ENCODE measurements at regions not wholly inside any gene's neighbourhood (a gene's known extent, or its start where the extent isn't known, plus 50 kb on each side); places are given as distances from the start of the nearest gene placed in this dataset.

DNA sequence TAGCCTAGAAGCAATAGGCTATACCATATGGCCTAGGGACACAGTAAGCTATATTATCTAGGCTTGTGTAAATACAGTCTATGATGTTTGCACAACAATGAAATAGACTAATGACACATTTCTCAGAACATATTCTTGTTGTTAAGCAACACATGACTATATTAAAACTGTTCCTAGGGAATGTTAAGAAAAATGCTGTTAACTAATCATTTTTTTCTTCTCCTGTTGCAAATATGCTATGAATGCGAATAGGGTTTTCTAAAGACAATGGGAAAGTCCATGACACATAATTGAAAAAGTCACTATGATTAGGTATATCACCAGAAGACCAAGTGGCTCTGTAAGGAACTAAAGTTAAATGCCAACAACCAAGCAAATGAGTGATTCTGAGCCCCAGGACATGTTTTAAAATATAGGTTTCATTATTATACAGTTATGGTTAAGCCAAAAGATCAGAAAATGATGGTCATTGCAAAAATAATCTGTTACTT, 454.0 kb upstream of the SORCS1 start:
- Histone ChIP-seq H4K20me1 (ENCODE audit: insufficient read depth, low read length, poor library complexity, severe bottlenecking) (no peaks in the 10 kb centered on the region), H3K9me2 (replicated peaks; ENCODE audit: low read depth, low read length) (no peaks in the 10 kb centered on the region), H3K27me3 (ENCODE audit: insufficient read depth, low read length, poor library complexity, severe bottlenecking) (no peaks in the 10 kb centered on the region), H3K36me3 (ENCODE audit: insufficient read depth, low read length) (no peaks in the 10 kb centered on the region), H3K4me1 (ENCODE audit: insufficient read depth, low read length, poor library complexity, severe bottlenecking) (no peaks in the 10 kb centered on the region), H2AFZ (ENCODE audit: low read length) (no peak overlapping the region), H3K9ac (ENCODE audit: low read depth, low read length, poor library complexity, severe bottlenecking) (no peak overlapping the region), H3K9me3 (ENCODE audit: insufficient read depth, low read depth, low read length) (no peaks in the 10 kb centered on the region), H3K79me2 (ENCODE audit: insufficient read depth, low read length) (no peaks in the 10 kb centered on the region), H3K4me2 (ENCODE audit: low read depth, low read length, poor library complexity, severe bottlenecking) (no peak overlapping the region), H3F3A (ENCODE audit: low read depth) (no peaks in the 10 kb centered on the region), H3K4me3 (ENCODE audit: low read length, poor library complexity, severe bottlenecking) (no peak overlapping the region)
- TF ChIP-seq, protein P1, sequence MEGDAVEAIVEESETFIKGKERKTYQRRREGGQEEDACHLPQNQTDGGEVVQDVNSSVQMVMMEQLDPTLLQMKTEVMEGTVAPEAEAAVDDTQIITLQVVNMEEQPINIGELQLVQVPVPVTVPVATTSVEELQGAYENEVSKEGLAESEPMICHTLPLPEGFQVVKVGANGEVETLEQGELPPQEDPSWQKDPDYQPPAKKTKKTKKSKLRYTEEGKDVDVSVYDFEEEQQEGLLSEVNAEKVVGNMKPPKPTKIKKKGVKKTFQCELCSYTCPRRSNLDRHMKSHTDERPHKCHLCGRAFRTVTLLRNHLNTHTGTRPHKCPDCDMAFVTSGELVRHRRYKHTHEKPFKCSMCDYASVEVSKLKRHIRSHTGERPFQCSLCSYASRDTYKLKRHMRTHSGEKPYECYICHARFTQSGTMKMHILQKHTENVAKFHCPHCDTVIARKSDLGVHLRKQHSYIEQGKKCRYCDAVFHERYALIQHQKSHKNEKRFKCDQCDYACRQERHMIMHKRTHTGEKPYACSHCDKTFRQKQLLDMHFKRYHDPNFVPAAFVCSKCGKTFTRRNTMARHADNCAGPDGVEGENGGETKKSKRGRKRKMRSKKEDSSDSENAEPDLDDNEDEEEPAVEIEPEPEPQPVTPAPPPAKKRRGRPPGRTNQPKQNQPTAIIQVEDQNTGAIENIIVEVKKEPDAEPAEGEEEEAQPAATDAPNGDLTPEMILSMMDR (conservative IDR thresholded peaks at IDR 0.05; ENCODE audit: low read length) = no peak
- TF ChIP-seq EZH2phosphoT487 (IDR thresholded peaks at IDR 0.05; ENCODE audit: borderline replicate concordance) = no peak

DNA sequence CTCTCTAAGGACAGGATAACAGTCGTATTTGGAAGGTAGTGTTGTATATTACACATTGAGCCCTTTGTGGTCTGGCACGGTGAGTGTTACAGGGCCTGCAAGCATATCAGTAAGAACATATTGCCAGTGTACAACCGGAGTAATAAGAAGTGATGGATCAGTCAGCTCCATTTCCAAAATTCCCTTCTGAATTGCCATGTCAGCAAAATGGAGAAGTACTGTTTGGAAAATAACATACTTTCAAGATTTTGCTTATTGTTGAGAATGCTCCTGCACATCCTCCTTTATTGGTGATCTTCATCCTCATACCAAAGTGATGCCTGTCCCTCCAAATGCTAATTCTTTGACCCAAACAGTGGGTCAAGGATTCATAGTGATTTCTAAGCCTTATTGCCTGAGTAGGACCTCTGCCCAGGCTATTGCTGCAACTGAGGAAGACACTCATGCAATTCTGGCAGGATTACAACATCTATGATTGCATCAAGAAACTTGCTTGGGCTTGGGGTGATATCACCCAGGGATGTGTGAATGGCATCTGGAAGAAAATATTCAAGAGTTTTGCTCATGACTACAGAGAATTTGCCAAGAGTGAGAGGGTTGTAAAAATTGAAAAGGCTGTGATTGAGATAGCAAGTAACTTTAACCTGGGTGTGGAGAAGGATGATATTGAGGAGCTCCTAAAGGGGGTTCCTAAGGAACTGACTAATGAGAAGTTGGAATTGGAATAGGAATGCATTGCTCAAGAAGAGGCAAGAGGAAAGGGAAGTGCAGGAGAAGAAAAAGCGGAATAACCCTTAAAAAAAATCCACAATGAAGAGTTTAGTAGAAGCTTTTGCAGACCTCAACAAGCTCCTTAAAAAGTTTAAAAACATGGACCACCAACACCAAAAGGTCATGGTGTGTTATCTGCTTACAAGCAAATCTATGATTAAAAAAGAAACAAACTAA, 452.2 kb upstream of the SORCS1 start:
- Histone ChIP-seq H4K20me1 (ENCODE audit: insufficient read depth, low read length, poor library complexity, severe bottlenecking) (no peaks in the 10 kb centered on the region), H3K9me2 (replicated peaks; ENCODE audit: low read depth, low read length) (no peaks in the 10 kb centered on the region), H3K79me2 (ENCODE audit: insufficient read depth, low read length) (no peaks in the 10 kb centered on the region), H3K27me3 (ENCODE audit: insufficient read depth, low read length, poor library complexity, severe bottlenecking) (no peaks in the 10 kb centered on the region), H3K4me2 (ENCODE audit: low read depth, low read length, poor library complexity, severe bottlenecking) (no peak overlapping the region), H2AFZ (ENCODE audit: low read length) (no peak overlapping the region), H3K36me3 (ENCODE audit: insufficient read depth, low read length) (no peaks in the 10 kb centered on the region), H3K9me3 (ENCODE audit: insufficient read depth, low read depth, low read length) (no peaks in the 10 kb centered on the region), H3K9ac (ENCODE audit: low read depth, low read length, poor library complexity, severe bottlenecking) (no peak overlapping the region), H3K4me1 (ENCODE audit: insufficient read depth, low read length, poor library complexity, severe bottlenecking) (no peaks in the 10 kb centered on the region), H3K4me3 (ENCODE audit: low read length, poor library complexity, severe bottlenecking) (no peak overlapping the region), H3F3A (ENCODE audit: low read depth) (no peaks in the 10 kb centered on the region)
- TF ChIP-seq, protein P1 (conservative IDR thresholded peaks at IDR 0.05; ENCODE audit: low read length) = no peak
- TF ChIP-seq EZH2phosphoT487 (IDR thresholded peaks at IDR 0.05; ENCODE audit: borderline replicate concordance) = no peak

GRCh38 chr10:107616031-107616430, 451.5 kb upstream of the SORCS1 start:
- no peaks in the 10 kb centered on the region for H3K9me3 ChIP-seq (ENCODE audit: insufficient read depth, low read depth, low read length)
- H2AFZ ChIP-seq (ENCODE audit: low read length) = no peak overlapping the region
- H3K9me2 ChIP-seq (replicated peaks; ENCODE audit: low read depth, low read length) = no peaks in the 10 kb centered on the region
- H3K36me3 ChIP-seq (ENCODE audit: insufficient read depth, low read length) = no peaks in the 10 kb centered on the region
- no peak for TF ChIP-seq EZH2phosphoT487 (IDR thresholded peaks at IDR 0.05; ENCODE audit: borderline replicate concordance)
- TF ChIP-seq, protein P1 (conservative IDR thresholded peaks at IDR 0.05; ENCODE audit: low read length) = no peak
- no peaks in the 10 kb centered on the region for H3K79me2 ChIP-seq (ENCODE audit: insufficient read depth, low read length)
- no peak overlapping the region for H3K9ac ChIP-seq (ENCODE audit: low read depth, low read length, poor library complexity, severe bottlenecking)
- H3K27me3 ChIP-seq (ENCODE audit: insufficient read depth, low read length, poor library complexity, severe bottlenecking) = no peaks in the 10 kb centered on the region
- no peak overlapping the region for H3K4me2 ChIP-seq (ENCODE audit: low read depth, low read length, poor library complexity, severe bottlenecking)
- H3F3A ChIP-seq (ENCODE audit: low read depth) = no peaks in the 10 kb centered on the region
- no peaks in the 10 kb centered on the region for H3K4me1 ChIP-seq (ENCODE audit: insufficient read depth, low read length, poor library complexity, severe bottlenecking)
- H4K20me1 ChIP-seq (ENCODE audit: insufficient read depth, low read length, poor library complexity, severe bottlenecking) = no peaks in the 10 kb centered on the region
- H3K4me3 ChIP-seq (ENCODE audit: low read length, poor library complexity, severe bottlenecking) = no peak overlapping the region

All from Loucy (cell line).